ENCODE measurements at regions not wholly inside any gene's neighbourhood (a gene's known extent, or its start where the extent isn't known, plus 50 kb on each side); places are given as distances from the start of the nearest gene placed in this dataset.

- H3K4me3 ChIP-seq (ENCODE audit: low read depth, low read length): no peak overlapping the region
- TF ChIP-seq, protein P1, sequence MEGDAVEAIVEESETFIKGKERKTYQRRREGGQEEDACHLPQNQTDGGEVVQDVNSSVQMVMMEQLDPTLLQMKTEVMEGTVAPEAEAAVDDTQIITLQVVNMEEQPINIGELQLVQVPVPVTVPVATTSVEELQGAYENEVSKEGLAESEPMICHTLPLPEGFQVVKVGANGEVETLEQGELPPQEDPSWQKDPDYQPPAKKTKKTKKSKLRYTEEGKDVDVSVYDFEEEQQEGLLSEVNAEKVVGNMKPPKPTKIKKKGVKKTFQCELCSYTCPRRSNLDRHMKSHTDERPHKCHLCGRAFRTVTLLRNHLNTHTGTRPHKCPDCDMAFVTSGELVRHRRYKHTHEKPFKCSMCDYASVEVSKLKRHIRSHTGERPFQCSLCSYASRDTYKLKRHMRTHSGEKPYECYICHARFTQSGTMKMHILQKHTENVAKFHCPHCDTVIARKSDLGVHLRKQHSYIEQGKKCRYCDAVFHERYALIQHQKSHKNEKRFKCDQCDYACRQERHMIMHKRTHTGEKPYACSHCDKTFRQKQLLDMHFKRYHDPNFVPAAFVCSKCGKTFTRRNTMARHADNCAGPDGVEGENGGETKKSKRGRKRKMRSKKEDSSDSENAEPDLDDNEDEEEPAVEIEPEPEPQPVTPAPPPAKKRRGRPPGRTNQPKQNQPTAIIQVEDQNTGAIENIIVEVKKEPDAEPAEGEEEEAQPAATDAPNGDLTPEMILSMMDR (IDR thresholded peaks at IDR 0.05; ENCODE audit: low read depth, low read length): no peak
Measured at GRCh38 chr1:74818241-74818640, 85.3 kb downstream of the TYW3 start.

- H3K4me3 ChIP-seq (ENCODE audit: low read depth, low read length): peak overlapping the region; percentile 11; the same call in 1 of the 2 replicates
- TF ChIP-seq, protein P1 (IDR thresholded peaks at IDR 0.05; ENCODE audit: low read depth, low read length): no peak
Measured at GRCh38 chr1:74818661-74819456, 85.9 kb downstream of the TYW3 start.

DNA sequence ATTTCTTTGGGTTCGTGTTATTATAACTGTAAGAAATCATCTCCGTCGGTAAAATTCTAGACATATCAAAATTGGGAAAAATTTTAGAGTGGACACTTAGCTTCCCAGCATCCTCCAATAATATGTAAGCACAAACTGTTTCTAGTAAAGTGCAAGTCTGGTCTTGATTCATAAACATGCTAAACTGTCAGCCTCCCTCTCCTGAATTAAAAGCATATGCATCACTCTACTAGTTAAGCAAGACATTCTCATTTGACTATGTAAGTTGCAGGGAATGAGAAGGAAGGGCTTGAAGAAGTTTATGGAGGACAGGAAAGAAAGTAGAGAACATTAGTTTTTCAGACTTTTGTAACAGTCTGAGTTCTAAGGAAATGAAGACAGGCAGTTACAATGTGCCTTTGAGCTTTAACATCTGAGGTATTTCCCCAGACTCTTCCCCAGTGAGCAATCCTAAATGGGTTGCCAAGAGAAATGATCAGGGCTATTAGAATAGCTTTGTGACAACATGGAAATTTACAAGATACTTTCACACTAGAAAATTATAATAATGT lies 90.0 kb downstream of the TYW3 start:
- TF ChIP-seq, protein P1 (IDR thresholded peaks at IDR 0.05; ENCODE audit: low read depth, low read length): no peak

DNA sequence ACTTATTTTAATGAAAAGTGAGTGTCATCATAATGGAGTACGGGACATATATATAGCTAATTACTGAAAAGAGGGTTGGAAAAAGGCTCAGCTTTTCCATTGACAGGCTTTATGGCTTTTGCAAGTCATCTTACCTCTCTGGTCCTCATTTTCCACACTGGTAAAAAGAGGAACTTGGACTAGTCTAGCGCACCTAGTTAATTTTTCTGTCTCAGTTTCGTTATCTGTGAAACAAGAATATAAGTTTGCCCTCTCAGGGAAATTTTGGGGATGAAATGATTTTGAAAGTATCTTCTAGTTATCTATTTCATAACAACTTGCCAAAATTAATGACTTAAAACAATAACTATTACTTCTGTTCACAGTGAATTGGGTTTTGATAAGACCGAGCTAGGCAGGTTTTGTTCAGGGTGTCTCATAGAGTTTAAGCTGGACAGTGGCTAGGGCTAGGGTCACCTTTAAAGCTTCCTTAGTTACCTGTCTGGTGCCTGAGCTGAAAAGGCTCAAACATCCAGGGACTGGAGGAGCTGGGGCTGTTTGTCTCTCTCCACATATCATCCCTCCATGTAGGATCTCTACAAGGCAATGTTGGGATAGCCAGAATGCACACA lies 91.7 kb downstream of the TYW3 start:
- H3K4me3 ChIP-seq (ENCODE audit: low read depth, low read length): no peak overlapping the region
- TF ChIP-seq, protein P1 (IDR thresholded peaks at IDR 0.05; ENCODE audit: low read depth, low read length): no peak

More for the DNA sequence above, 90.0 kb downstream of the TYW3 start:
- H3K4me3 ChIP-seq (ENCODE audit: low read depth, low read length): no peak overlapping the region

DNA sequence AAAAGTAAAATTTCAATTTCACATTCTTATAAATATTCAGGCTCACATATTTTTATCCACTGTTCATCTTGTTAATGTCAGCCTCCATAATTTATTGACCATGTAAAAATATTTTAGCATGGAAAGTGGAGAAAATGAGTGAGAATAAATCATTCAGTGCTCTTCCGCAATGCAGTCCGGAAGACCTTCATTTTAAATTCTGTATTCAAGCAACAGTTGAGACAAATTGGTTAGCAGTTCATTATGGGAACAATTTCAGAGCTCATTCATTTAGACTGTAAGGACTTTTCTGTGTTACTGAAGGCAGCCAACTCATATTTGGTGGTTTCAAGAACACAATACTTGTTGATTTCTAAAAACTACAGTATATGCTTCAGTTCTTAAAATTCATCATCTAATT lies 97.8 kb downstream of the TYW3 start:
- H3K4me3 ChIP-seq (ENCODE audit: low read depth, low read length): no peak overlapping the region
- TF ChIP-seq, protein P1 (IDR thresholded peaks at IDR 0.05; ENCODE audit: low read depth, low read length): no peak

GRCh38 chr1:74834261-74834660 lies 101.3 kb downstream of the TYW3 start:
- TF ChIP-seq, protein P1 (IDR thresholded peaks at IDR 0.05; ENCODE audit: low read depth, low read length): no peak
- no peak overlapping the region for H3K4me3 ChIP-seq (ENCODE audit: low read depth, low read length)

GRCh38 chr1:74835051-74835450 lies 102.1 kb downstream of the TYW3 start:
- no peak overlapping the region for H3K4me3 ChIP-seq (ENCODE audit: low read depth, low read length)
- TF ChIP-seq, protein P1 (IDR thresholded peaks at IDR 0.05; ENCODE audit: low read depth, low read length): no peak
